ENCODE measurements at regions not wholly inside any gene's neighbourhood (a gene's known extent, or its start where the extent isn't known, plus 50 kb on each side); places are given as distances from the start of the nearest gene placed in this dataset.
"Not testable (repeated sequence)": the region's sequence is repeated elsewhere in the genome, so short reads cannot be mapped to it uniquely, and the experiment has no call there.

GRCh38 chr2:33765122-33765521 lies 166.0 kb upstream of the FAM98A start:
- no peak for DNase-seq (ENCODE audit: low read depth)

- no peak for DNase-seq (ENCODE audit: low read depth)
Measured at GRCh38 chr2:33764551-33764950, 165.5 kb upstream of the FAM98A start.

- no peak for DNase-seq (ENCODE audit: low read depth)
Measured at GRCh38 chr2:33763671-33764310, 164.7 kb upstream of the FAM98A start.

GRCh38 chr2:33762636-33763035 lies 163.5 kb upstream of the FAM98A start:
- no peak for DNase-seq (ENCODE audit: low read depth)

GRCh38 chr2:33746208-33746800 lies 147.2 kb upstream of the FAM98A start:
- DNase-seq (ENCODE audit: low read depth) = no peak

GRCh38 chr2:33735096-33735495 lies 136.0 kb upstream of the FAM98A start:
- DNase-seq (ENCODE audit: low read depth) = no peak

- DNase-seq (ENCODE audit: low read depth) = no peak
Measured at GRCh38 chr2:33730804-33731203, 131.7 kb upstream of the FAM98A start.

- DNase-seq (ENCODE audit: low read depth) = no peak
Measured at GRCh38 chr2:33730193-33730592, 131.1 kb upstream of the FAM98A start.

- DNase-seq (ENCODE audit: low read depth) = no peak
Measured at GRCh38 chr2:33729353-33729752, 130.3 kb upstream of the FAM98A start.

- no peak for DNase-seq (ENCODE audit: low read depth)
Measured at GRCh38 chr2:33728106-33728505, 129.0 kb upstream of the FAM98A start.

- DNase-seq (ENCODE audit: low read depth) = no peak
Measured at GRCh38 chr2:33727361-33728032, 128.4 kb upstream of the FAM98A start.

GRCh38 chr2:33726415-33726814 lies 127.3 kb upstream of the FAM98A start:
- DNase-seq (ENCODE audit: low read depth) = no peak

GRCh38 chr2:33723329-33723728 lies 124.2 kb upstream of the FAM98A start:
- no peak for DNase-seq (ENCODE audit: low read depth)

- DNase-seq (ENCODE audit: low read depth) = no peak
Measured at GRCh38 chr2:33719067-33719466, 120.0 kb upstream of the FAM98A start.

GRCh38 chr2:33712674-33713073 lies 113.6 kb upstream of the FAM98A start:
- DNase-seq (ENCODE audit: low read depth) = no peak

- no peak for DNase-seq (ENCODE audit: low read depth)
Measured at GRCh38 chr2:33709951-33710350, 110.9 kb upstream of the FAM98A start.

- DNase-seq (ENCODE audit: low read depth) = no peak
Measured at GRCh38 chr2:33707312-33707711, 108.2 kb upstream of the FAM98A start.

- DNase-seq (ENCODE audit: low read depth) = no peak
Measured at GRCh38 chr2:33706410-33706809, 107.3 kb upstream of the FAM98A start.

- DNase-seq (ENCODE audit: low read depth) = no peak
Measured at GRCh38 chr2:33704406-33704855, 105.3 kb upstream of the FAM98A start.

GRCh38 chr2:33696234-33696633 lies 97.1 kb upstream of the FAM98A start:
- DNase-seq (ENCODE audit: low read depth) = no peak

GRCh38 chr2:33694904-33695303 lies 95.8 kb upstream of the FAM98A start:
- no peak for DNase-seq (ENCODE audit: low read depth)

- not testable (repeated sequence) for DNase-seq (ENCODE audit: low read depth)
Measured at GRCh38 chr2:33690686-33691085, 91.6 kb upstream of the FAM98A start.

- no peak for DNase-seq (ENCODE audit: low read depth)
Measured at GRCh38 chr2:33681364-33681757, 82.3 kb upstream of the FAM98A start.
